ENCODE measurements at regions not wholly inside any gene's neighbourhood (a gene's known extent, or its start where the extent isn't known, plus 50 kb on each side); places are given as distances from the start of the nearest gene placed in this dataset.

DNA sequence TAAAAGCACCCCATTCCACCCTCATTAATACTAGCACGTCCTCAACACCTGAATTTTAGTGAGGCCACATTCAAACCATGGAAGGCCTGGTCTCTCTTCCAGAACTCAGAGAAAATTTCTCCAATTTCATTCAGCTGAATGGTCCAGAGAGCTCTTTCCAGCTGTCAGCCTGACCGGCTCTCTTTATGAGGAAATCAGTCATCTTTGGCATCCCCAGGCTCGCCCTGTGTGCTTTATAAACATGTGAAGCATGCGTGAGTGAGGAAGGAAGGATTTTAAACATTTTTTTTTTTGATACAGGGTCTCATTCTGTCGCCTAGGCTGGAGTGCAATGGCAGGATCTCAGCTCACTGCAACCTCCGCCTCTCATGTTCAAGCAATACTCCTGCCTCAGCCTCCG lies 1812.9 kb upstream of the TENM3 start:
- intact Hi-C loops (cut with micrococcal nuclease): no loop called here
- H3K9me3 Mint-ChIP-seq: peaks cover 7% of the 10 kb centered on the region
- DNase-seq (ENCODE audit: low spot score): no peak
- H3K27ac Mint-ChIP-seq: no peak overlapping the region
- no peaks in the 10 kb centered on the region for H3K27me3 Mint-ChIP-seq (ENCODE audit: low read depth)
- no peaks in the 10 kb centered on the region for H3K36me3 Mint-ChIP-seq (ENCODE audit: low read depth)
- no peak overlapping the region for H3K4me3 Mint-ChIP-seq (ENCODE audit: low read depth)
- no peaks in the 10 kb centered on the region for H3K4me1 Mint-ChIP-seq (ENCODE audit: low read depth)

DNA sequence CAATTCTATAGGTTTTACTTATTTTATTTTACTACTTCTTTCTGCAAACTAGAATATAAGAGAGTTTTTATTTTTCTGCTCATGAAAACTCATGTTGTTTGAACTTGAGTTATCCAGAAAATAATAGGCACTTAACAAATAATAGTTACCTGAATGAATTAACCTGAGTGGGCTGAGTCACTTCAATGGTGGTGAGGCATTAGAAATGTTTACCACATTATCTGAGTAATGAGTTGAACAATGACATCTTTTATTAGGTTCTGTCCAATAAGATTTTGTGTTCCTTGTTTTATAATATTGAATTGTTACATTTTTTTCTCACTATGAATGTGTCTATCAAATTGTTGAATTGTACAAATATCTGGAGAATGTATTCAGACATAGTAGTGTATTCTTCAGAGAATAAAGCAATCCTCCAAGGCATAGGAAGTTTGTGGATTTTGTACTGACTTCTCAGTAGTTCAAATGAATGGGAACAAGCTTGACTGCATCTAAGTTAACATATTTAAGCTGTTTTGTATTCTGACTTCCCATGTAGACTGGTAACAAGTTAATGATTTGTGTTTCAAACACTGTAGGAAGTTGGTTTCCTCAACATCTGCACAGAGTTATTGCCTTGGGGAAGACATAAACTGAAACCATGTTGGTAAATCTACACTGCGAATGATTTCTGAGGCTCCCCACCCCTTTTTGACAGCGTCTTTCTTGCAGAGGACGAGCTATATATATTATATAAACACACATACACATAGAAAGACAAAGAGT lies 1808.9 kb upstream of the TENM3 start:
- H3K27ac Mint-ChIP-seq: no peak overlapping the region
- DNase-seq (ENCODE audit: low spot score): no peak
- H3K9me3 Mint-ChIP-seq: no peaks in the 10 kb centered on the region
- no peaks in the 10 kb centered on the region for H3K36me3 Mint-ChIP-seq (ENCODE audit: low read depth)
- H3K4me1 Mint-ChIP-seq (ENCODE audit: low read depth): no peaks in the 10 kb centered on the region
- no peaks in the 10 kb centered on the region for H3K27me3 Mint-ChIP-seq (ENCODE audit: low read depth)
- intact Hi-C loops (cut with micrococcal nuclease): no loop called here
- no peak overlapping the region for H3K4me3 Mint-ChIP-seq (ENCODE audit: low read depth)

- intact Hi-C loops (cut with micrococcal nuclease): no loop called here
- Mint-ChIP-seq H3K4me1 (ENCODE audit: low read depth) (no peaks in the 10 kb centered on the region), H3K27ac (no peak overlapping the region), H3K4me3 (ENCODE audit: low read depth) (no peak overlapping the region), H3K9me3 (peaks cover 6% of the 10 kb centered on the region), H3K27me3 (ENCODE audit: low read depth) (no peaks in the 10 kb centered on the region), H3K36me3 (ENCODE audit: low read depth) (no peaks in the 10 kb centered on the region)
- DNase-seq (ENCODE audit: low spot score): no peak
Observed at GRCh38 chr4:180436361-180436760, 1806.8 kb upstream of the TENM3 start.

DNA sequence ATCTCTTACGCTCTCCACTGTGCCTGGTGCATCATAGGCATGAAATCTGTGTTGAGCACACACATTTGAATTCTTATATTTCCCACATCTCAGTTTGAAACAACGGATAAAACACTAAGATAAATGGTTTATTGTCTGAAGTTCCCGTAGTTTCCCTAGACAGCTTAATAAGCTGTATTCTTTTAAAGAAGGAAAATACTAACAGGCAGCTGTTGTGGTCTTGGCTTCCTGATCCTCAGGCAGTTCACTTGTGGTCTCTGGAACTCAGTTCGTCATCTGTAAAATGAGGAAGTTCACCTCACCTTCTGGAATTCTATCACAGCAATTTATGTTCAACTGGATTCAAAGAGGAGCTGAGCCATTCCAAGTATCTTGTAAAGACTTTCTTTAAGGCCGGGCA lies 1805.6 kb upstream of the TENM3 start:
- no peaks in the 10 kb centered on the region for H3K36me3 Mint-ChIP-seq (ENCODE audit: low read depth)
- H3K9me3 Mint-ChIP-seq: peaks cover 6% of the 10 kb centered on the region
- H3K27ac Mint-ChIP-seq: no peak overlapping the region
- no peaks in the 10 kb centered on the region for H3K4me1 Mint-ChIP-seq (ENCODE audit: low read depth)
- intact Hi-C loops (cut with micrococcal nuclease): no loop called here
- no peaks in the 10 kb centered on the region for H3K27me3 Mint-ChIP-seq (ENCODE audit: low read depth)
- no peak overlapping the region for H3K4me3 Mint-ChIP-seq (ENCODE audit: low read depth)
- no peak for DNase-seq (ENCODE audit: low spot score)

GRCh38 chr4:180448306-180448705 lies 1794.9 kb upstream of the TENM3 start:
- H3K4me3 Mint-ChIP-seq (ENCODE audit: low read depth): no peak overlapping the region
- H3K9me3 Mint-ChIP-seq: no peaks in the 10 kb centered on the region
- no peaks in the 10 kb centered on the region for H3K27me3 Mint-ChIP-seq (ENCODE audit: low read depth)
- no peak overlapping the region for H3K27ac Mint-ChIP-seq
- H3K4me1 Mint-ChIP-seq (ENCODE audit: low read depth): no peaks in the 10 kb centered on the region
- H3K36me3 Mint-ChIP-seq (ENCODE audit: low read depth): no peaks in the 10 kb centered on the region
- intact Hi-C loops (cut with micrococcal nuclease): no loop called here
- no peak for DNase-seq (ENCODE audit: low spot score)

- no peaks in the 10 kb centered on the region for H3K27me3 Mint-ChIP-seq (ENCODE audit: low read depth)
- intact Hi-C loops (cut with micrococcal nuclease): no loop called here
Observed at GRCh38 chr4:180449395-180449956, 1793.7 kb upstream of the TENM3 start.

GRCh38 chr4:180455226-180455625 lies 1788.0 kb upstream of the TENM3 start:
- H3K27ac Mint-ChIP-seq: no peak overlapping the region
- H3K4me3 Mint-ChIP-seq (ENCODE audit: low read depth): no peak overlapping the region
- peaks cover 4% of the 10 kb centered on the region for H3K9me3 Mint-ChIP-seq
- no peaks in the 10 kb centered on the region for H3K27me3 Mint-ChIP-seq (ENCODE audit: low read depth)
- intact Hi-C loops (cut with micrococcal nuclease): no loop called here
- no peaks in the 10 kb centered on the region for H3K36me3 Mint-ChIP-seq (ENCODE audit: low read depth)
- no peaks in the 10 kb centered on the region for H3K4me1 Mint-ChIP-seq (ENCODE audit: low read depth)
- DNase-seq (ENCODE audit: low spot score): no peak

More at GRCh38 chr4:180449395-180449956, 1793.7 kb upstream of the TENM3 start:
- no peak for DNase-seq (ENCODE audit: low spot score)
- Mint-ChIP-seq H3K36me3 (ENCODE audit: low read depth) (no peaks in the 10 kb centered on the region), H3K27ac (no peak overlapping the region), H3K9me3 (no peaks in the 10 kb centered on the region), H3K4me3 (ENCODE audit: low read depth) (no peak overlapping the region), H3K4me1 (ENCODE audit: low read depth) (no peaks in the 10 kb centered on the region)

DNA sequence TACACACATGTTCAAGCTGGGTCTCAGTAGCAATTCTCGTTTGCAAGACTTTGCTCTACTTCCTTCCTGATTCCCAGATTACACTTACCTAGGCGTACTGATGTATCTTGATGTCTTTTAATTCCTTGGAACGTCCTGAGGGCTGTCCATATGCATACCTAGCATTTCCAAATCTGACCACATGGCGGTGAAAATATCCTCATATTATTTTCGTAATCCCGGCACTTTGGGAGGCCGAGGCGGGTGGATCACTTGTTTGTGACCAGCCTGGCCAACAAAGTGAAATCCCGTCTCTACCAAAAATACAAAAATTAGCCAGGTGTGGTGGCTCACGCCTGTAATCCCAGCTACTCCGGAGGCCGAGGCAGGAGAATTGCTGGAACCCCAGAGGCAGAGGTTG lies 1786.3 kb upstream of the TENM3 start:
- Mint-ChIP-seq H3K36me3 (ENCODE audit: low read depth) (no peaks in the 10 kb centered on the region), H3K4me1 (ENCODE audit: low read depth) (no peaks in the 10 kb centered on the region), H3K27ac (no peak overlapping the region), H3K4me3 (ENCODE audit: low read depth) (no peak overlapping the region), H3K9me3 (peaks cover 4% of the 10 kb centered on the region), H3K27me3 (ENCODE audit: low read depth) (no peaks in the 10 kb centered on the region)
- no peak for DNase-seq (ENCODE audit: low spot score)
- intact Hi-C loops (cut with micrococcal nuclease): no loop called here

- DNase-seq (ENCODE audit: low spot score): no peak
- Mint-ChIP-seq H3K27me3 (ENCODE audit: low read depth) (no peaks in the 10 kb centered on the region), H3K4me1 (ENCODE audit: low read depth) (no peaks in the 10 kb centered on the region), H3K27ac (no peak overlapping the region), H3K4me3 (ENCODE audit: low read depth) (no peak overlapping the region), H3K9me3 (peaks cover 4% of the 10 kb centered on the region), H3K36me3 (ENCODE audit: low read depth) (no peaks in the 10 kb centered on the region)
- intact Hi-C loops (cut with micrococcal nuclease): no loop called here
Observed at GRCh38 chr4:180462116-180462515, 1781.1 kb upstream of the TENM3 start.

DNA sequence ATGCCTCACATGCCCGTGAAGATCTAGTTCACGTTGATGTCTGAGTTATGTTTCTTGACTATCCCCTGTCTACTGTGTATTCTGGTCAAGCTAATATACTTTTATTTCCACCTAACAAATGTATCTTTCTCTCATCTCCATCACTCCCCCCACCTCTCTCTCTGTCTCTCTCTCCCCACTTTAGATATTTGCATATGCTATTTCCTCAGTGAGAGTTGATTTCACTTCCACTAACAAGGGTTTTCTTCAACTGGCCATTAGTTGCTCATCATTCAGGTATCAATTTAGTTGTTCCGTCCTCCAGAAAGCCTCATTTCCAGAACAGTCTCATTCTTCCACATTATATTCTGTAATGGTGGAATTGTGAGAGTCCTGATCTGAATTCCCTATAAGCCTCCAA lies 1777.8 kb upstream of the TENM3 start:
- no peaks in the 10 kb centered on the region for H3K27me3 Mint-ChIP-seq (ENCODE audit: low read depth)
- H3K4me1 Mint-ChIP-seq (ENCODE audit: low read depth): no peaks in the 10 kb centered on the region

GRCh38 chr4:180483036-180483435 lies 1760.2 kb upstream of the TENM3 start:
- intact Hi-C loops (cut with micrococcal nuclease): no loop called here
- DNase-seq (ENCODE audit: low spot score): no peak
- Mint-ChIP-seq H3K27me3 (ENCODE audit: low read depth) (no peaks in the 10 kb centered on the region), H3K4me1 (ENCODE audit: low read depth) (no peaks in the 10 kb centered on the region), H3K27ac (no peak overlapping the region), H3K4me3 (ENCODE audit: low read depth) (no peak overlapping the region), H3K36me3 (ENCODE audit: low read depth) (no peaks in the 10 kb centered on the region), H3K9me3 (peaks cover 11% of the 10 kb centered on the region)

More for the DNA sequence above, 1777.8 kb upstream of the TENM3 start:
- DNase-seq (ENCODE audit: low spot score): no peak
- peaks cover 5% of the 10 kb centered on the region for H3K9me3 Mint-ChIP-seq
- no peaks in the 10 kb centered on the region for H3K36me3 Mint-ChIP-seq (ENCODE audit: low read depth)
- H3K27ac Mint-ChIP-seq: no peak overlapping the region
- no peak overlapping the region for H3K4me3 Mint-ChIP-seq (ENCODE audit: low read depth)
- intact Hi-C loops (cut with micrococcal nuclease): no loop called here

DNA sequence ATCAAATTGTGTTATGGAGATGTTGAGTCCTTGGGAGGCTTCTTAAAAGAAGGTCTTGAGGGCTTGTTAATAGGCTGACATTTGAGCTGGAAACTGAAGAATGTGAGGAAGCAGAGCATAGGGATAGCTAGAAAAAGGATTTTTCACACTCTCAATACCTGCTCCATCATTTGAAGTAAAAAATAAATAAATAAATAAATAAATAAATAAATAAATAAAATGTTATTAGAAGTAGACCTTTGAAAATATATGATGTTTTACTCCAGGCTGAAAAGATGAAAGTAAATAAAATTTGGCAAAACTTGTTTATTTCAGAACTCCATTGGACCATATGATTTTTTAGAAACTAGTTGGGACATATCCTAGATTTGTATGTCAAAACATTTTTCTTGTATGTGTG lies 1757.8 kb upstream of the TENM3 start:
- peaks cover 21% of the 10 kb centered on the region for H3K9me3 Mint-ChIP-seq
- no peaks in the 10 kb centered on the region for H3K27me3 Mint-ChIP-seq (ENCODE audit: low read depth)
- no peak overlapping the region for H3K27ac Mint-ChIP-seq
- H3K36me3 Mint-ChIP-seq (ENCODE audit: low read depth): no peaks in the 10 kb centered on the region
- no peaks in the 10 kb centered on the region for H3K4me1 Mint-ChIP-seq (ENCODE audit: low read depth)
- intact Hi-C loops (cut with micrococcal nuclease): no loop called here
- DNase-seq (ENCODE audit: low spot score): no peak
- H3K4me3 Mint-ChIP-seq (ENCODE audit: low read depth): no peak overlapping the region

DNA sequence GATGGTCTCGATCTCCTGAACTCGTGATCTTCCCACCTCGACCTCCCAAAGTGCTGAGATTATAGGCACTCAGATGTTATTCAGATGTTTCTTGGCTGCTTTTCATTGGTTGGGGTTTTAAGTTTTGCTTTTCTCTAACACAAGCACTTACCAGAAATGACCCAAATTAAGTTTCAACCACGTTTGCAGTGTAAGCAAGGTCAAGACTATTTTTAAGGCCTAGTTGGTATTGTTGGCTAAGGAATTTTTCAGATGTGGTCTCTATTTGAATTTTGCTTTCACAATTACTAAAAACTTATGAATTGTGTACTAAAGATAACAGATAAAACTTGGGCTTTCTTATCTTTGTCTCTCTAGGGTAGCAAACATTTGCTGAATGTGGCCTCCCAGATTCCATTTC lies 1756.9 kb upstream of the TENM3 start:
- intact Hi-C loops (cut with micrococcal nuclease): no loop called here
- Mint-ChIP-seq H3K4me3 (ENCODE audit: low read depth) (no peak overlapping the region), H3K27ac (no peak overlapping the region), H3K9me3 (peaks cover 24% of the 10 kb centered on the region), H3K36me3 (ENCODE audit: low read depth) (no peaks in the 10 kb centered on the region), H3K4me1 (ENCODE audit: low read depth) (no peaks in the 10 kb centered on the region), H3K27me3 (ENCODE audit: low read depth) (no peaks in the 10 kb centered on the region)
- DNase-seq (ENCODE audit: low spot score): no peak

Measured in activated T-helper 2 cell treated with anti-CD3 and anti-CD28 coated beads, Interferon-gamma antibody, Interleukin-2, Interleukin-4, amounts not matched to agents 10 μg/mL and 5 μg/mL and 100 μg/mL, durations not matched to agents 14 hours and 24 hours and 36 hours (primary cell).